GM21423 (cell line): ENCODE measurements at regions not wholly inside any gene's neighbourhood (a gene's known extent, or its start where the extent isn't known, plus 50 kb on each side); places are given as distances from the start of the nearest gene placed in this dataset.

Experiments used
- ATAC-seq: cut with Tn5 transposase; IDR thresholded peaks from one replicate; pipeline ENCODE4 v1.9.1; 2021; ENCODE audit warnings: mild to moderate bottlenecking, moderate library complexity; ENCODE audit not compliant: unreplicated experiment

DNA sequence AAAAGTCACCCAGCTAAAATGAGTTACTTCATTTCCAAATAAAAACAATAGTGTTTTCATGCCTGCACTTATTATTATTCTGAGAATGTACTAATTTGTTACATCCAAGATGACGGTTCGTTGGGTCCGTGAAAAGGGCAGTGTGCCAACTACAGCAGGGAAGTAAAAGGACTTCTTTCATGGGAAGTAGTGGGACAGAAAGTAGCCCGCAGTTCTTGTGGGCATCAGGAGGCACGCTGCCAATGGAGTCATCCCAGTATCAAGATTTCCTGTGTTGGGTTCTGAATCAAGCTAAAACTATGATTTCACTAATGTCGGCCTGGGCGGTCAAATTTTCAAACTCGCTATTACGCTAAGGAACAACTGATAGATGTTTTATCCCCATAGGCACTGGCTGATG, 254.5 kb upstream of the SOX2 start:
- no peak for ATAC-seq

DNA sequence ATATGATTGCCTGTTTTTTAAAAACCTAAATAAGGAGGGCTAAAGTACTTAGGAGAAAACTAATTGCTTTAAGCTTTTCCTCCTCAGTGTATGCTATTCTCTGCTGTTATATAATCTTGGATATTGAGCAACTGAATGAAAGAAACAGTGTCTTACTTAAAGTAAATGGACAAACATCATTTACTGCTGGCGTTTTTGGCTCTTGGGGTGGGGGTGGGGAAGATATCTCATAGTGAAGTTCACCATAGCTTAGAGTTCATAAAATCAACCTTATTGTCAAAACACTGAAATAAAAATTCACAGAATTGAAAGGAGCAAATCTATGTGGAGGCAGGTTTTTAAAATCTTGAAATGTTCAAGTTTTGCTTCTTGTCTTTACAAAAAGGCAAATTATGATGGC, 256.4 kb upstream of the SOX2 start:
- no peak for ATAC-seq

DNA sequence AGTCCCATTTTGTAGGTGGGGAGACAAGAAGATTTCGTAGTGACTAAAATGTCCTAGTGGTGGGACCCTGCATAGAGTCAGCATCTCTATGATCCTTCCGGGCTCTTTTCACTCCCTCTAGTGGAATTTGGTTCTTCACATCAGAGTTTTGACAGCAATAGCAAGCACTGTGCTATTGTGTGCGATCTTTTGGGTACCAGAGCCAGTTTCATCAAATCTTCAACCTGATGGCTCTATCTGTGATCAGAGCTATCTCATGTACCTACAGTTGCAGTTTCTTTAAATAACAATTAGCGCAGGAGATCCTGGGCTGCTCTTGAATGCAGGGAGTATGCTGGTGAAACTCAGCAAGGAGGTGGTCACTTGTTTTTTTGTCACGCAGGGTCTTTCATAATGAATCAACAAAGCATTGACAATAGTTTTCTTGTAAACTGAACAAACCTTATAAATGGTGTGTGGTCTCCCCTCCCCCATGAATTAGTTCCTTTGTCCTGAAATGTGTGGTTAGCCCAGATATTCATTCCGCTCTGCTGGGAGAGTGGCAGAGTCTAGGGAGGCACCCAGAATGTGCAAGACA, 257.2 kb upstream of the SOX2 start:
- ATAC-seq: no peak

DNA sequence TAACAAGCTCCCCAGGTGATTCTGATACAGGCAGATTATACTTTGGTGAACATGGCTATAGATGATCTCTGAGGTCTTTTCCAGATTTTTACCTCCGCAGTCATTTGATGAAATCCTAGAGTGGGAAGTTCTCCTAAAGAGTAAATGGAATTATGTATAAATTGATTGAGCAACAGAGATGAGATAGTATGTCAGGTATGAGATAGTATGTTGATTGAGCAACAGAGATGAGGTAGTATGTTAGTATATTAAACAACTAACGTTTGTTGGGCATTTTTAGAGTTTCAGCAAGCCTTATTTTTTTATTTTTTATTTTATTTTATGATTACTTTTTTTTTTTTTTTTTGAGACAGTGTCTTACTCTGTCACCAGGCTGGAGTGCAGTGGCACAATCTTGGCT, 265.0 kb upstream of the SOX2 start:
- no peak for ATAC-seq

DNA sequence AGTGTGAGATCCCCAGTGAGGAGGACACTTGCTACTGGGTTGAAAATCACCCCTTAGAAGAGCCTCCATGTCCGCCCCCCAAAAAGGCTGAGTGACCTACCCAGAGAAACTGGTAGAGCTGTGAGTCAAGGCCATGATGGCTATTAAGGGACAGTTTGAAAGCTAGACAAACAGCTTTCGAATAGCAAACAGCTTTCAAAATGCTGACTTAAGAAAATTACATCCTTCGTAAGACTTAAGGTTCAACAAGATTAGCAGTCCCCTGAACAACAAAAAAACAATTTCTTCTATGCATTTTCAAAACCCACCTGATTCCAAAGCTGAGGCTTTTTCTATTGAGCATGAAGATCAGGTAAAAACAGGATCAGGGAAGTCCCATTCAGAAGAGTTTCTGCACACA, 269.7 kb upstream of the SOX2 start:
- no peak for ATAC-seq

DNA sequence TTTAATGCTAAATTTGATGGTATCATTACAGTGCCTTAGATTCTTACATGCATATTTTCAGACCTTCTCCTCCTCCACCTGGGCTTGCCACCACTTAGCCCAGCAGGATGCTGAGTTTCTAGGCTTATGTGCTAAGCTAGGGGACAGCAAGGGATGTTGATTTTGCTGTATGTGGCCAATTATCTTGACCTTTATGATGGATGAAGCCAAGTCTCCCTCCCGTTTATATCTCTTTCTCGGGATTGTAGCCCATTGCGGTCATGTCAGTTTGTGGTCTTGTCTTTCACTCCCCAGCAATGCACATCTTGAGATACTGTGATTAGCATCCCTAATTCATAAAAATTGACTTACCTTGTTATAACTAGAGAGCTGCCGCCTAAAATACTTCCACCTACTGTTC, 278.7 kb upstream of the SOX2 start:
- no peak for ATAC-seq

DNA sequence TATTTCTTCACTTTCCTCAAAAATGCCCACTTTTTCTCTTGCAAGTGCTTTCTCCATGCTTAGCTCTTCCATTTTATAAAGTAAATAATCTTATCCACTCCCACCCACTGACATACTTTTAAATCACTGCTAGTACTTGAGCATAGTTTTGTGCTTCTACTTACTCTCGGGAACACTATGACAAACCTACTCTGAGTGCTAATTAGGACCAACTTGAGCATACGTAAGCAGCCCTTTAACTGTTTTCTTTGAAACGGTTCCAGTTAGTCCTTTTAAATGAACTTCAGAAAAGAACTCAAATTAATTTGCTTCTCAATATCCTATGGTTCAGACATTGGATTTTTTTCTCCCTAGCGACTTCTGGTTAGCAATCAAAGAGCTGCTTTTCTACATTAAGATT, 280.0 kb upstream of the SOX2 start:
- ATAC-seq: no peak

DNA sequence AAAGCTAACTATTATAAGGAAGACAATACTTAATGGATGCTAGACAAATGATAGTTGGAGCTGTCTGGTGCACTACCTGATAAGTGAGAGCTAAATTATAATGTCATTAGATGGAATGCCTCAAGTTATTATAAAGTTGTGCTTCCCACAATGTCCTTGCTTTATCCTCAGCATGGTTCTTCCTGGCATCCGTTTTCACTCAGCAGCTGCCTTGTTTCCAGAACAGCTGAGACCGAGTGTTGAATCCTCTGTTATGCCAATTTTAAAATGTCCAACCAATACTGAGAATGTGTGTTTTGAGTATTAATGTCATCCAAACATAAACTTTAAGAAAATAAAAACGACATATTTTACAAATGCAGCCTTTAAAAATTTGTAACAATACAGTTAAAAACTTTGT, 286.7 kb upstream of the SOX2 start:
- ATAC-seq: no peak

DNA sequence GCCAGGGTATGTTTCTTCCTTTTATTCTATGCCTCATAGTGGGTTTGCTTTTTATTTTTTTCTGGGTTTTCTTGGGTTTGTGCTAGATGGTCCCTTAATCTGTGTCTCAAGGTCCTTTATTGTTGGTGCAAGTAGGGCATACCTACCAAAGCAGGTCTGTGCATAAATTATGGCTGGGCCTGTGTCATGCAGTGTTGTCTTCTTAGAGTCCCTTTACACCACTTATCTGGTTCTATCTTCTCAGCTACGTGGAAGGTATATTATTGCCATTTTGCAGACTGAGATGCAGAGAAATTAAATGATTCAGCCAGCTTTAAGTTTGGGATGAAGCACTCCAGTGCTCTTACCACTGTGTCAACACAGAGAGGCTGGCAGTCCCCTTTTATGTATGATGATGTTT, 293.5 kb upstream of the SOX2 start:
- no peak for ATAC-seq

DNA sequence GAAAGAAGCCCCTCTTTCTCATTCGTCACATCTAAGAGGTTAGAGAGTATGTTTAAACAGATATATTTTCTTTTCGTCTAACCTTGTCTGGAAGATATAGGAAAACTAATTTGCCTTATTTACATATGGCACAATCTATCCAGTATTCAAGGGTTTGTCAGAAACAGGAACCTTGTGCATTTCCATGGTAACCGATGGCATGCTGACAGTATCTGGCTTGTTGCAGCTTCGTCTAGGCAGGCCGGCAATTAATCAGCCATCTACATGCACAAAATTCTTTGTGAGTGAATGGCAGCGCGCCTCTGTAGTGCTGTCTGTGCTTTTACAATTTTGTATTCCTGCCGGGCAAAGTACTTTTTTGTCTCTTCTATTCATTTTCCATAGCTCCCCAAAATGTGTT, 294.0 kb upstream of the SOX2 start:
- no peak for ATAC-seq

DNA sequence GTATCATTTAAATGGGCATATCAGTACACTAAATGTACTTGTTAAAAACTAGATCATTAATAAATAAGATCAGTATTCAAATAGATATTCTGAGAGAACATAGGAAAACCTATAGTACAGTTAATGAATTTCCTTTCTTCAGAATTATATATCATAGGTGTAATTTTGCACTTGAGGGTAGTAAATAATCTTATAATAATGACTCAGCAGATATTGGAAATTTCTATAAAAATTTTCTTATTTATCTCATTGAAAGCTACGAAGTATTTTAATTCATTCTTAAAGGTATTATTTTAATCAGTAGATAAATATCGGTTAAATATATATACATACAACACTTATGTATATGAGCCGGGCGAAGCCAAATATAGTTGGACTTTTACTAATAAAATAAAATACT, 300.9 kb upstream of the SOX2 start:
- ATAC-seq: no peak

DNA sequence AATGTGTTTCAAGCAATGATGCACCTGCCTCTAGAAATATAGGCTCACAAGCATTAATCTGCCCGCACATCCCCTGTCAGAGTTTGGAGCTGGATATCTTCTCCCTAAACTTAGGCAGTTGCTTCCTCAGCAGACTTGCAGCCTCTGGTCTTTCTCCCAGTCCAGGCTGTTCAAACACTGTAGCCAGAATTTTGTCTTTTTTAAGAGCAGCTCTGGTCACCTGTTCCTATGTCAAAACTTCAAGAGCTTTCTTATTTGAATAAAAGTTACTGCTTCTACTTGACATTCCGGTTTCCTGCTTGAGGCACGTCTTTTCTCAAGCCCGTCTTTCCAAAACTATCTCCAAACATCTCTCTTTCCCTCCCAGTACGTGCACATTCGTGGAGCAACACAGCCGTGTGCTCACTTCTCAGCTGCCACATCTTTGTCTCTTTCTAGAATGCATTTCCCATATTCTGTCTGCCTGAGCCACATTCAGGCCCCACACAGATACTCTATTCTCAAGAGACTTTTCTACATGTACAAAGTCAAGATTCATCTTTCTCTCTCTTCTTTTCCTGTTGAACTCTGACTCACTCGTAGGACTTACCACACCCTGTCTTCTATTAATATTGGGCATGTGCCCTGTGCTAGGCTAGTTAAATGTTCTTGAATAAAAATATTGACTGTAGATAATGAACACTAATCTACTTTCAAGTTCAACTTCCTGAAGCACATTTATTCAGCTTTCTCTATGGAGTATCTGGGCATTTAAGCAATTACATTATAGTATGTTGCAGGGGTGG, 307.7 kb upstream of the SOX2 start:
- no peak for ATAC-seq

DNA sequence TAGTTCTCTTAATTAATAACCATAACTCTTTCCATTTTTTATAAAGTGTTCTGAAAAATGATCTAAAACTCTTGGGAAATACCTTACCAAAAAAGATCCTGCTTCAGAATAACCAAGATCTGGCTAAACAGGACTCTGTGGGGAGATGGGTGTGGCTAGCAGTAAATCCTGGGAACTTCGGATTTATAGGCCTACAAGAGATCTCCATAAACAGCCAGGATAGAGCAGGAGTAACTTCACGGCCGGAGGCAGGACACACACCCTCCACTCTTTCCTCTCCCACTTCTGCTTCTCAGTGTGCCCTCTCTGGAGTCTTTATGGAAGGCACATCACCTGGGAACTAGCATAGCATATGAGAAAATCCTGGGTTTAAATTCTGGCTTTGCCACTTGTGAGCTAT, 309.4 kb upstream of the SOX2 start:
- no peak for ATAC-seq

DNA sequence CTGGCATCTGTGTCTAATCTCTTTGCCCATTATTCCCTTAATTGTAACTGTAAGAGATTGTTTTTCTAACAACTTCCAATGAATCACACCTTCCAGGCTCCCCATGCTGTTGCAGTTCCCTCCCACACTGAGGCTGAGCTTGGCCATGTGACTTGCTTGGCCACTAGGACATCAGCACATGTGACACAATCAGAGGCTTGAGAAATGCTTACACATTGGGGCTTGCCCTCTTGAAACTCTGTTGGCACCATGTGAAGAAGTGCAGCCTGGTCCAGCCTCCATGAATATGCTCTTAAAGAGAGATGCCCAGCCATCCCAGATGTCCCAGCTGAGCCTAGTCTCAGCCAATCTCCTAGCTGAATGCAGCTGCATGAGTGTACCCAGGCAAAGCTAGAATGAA, 326.8 kb upstream of the SOX2 start:
- no peak for ATAC-seq

DNA sequence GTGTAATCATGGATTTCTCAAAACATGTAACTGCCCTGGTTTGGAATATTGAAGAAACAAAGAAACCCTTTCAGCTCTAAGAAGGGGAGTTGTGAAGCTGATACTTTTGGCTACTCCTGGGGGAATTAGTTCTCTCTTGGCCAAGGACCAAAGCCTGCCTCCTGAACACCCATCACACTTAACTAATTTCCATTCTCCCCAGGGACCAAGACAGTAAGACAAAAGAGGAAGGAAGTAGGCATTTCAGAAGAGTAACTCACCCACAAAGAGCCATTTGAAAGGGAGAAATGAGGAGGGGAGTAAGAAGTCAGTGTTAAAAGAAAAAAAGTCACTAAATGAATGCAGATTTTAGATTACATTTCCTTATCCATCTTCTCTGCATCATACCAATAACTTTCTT, 328.0 kb upstream of the SOX2 start:
- ATAC-seq: no peak

DNA sequence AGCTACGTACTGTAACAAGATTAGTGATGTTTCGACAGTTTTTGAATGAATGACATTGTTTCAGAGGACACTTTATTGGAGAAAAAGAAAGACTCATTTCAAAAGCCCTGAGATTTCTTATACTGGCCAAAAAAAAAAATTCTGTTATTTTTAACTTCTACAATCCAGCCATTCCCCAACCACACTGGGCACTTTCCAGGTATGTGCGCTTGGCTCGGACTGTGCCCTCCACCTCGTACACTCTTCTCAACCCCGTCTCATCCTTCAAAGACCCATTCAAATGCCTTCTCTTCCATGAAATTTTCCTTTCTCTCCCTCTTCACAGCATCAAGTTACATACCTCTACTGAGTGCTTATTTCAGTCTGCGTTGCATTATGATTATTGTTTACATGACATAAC, 328.5 kb upstream of the SOX2 start:
- ATAC-seq: no peak

DNA sequence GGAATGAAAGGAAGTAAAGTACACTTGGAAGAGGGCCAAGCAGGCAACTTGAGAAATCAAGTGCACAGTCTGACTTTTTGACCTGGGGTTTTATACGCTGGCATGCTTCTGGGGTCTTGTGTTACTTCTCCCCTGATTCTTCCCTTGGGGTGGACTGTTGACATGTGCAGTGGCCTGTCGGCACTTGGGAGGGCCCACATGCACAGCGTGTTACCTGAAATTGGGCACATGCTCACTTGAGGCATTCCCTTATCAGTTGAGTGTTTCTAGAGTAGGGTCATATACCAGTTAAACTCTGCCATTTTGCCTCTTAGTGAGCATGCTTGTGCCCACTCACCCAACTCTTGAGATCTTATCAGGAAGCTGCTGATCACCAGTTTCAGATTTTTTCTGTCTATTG, 329.1 kb upstream of the SOX2 start:
- no peak for ATAC-seq

DNA sequence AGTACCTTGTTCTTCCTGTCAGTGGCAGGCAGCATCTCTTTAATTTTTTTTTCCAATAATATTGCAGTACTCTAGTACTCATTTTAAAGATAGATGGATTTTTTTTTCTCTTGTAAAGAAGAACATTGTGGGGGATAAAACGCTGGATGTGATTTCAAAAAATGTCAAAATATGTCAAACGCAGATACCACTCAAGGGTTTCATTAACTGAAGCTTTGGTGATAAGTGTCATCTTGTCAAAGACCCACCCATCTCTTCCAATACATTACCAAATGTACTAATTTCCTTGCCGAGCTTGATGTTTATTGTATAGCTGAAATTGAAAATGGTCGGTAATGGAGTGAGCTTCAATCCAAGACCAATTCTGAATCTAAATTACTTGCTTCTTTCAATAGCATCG, 332.4 kb upstream of the SOX2 start:
- no peak for ATAC-seq

DNA sequence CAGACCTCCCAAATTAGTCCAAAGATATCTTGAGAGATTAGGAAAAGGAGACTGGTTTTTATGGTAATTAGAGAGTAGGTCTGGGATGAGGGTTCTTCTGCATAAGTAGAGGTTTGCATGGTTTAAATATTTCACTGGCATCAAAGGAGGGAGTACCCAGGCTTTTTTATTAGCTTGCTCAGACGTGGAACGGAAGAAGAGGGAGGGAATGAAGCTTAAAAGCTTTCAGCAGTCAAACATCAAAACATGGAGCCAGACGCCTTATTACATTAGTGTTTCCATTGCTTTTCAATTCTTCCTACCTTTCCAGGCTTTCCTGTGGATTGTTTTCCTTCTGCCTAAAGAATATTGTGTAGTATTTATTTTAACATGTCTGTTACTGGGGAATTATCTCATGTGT, 342.1 kb upstream of the SOX2 start:
- ATAC-seq: no peak

DNA sequence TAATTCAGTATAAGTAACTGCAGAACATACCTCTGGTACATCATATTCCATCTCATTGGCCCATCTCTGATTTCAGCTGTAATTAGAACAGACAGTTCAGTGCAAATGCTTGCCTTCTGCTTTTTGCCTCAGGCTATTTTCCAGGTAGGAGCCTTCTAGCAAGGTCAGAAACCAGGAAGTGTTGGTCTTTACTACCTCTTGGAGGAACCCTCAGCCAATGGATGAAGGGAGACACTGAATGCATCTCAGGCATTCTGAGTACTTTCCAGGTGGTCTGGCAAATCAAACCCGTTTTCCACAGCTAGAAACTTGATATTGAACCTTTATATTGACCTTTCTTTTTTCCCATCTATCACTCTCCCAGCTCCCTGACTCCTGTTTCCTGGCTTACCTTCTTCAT, 348.5 kb upstream of the SOX2 start:
- no peak for ATAC-seq

DNA sequence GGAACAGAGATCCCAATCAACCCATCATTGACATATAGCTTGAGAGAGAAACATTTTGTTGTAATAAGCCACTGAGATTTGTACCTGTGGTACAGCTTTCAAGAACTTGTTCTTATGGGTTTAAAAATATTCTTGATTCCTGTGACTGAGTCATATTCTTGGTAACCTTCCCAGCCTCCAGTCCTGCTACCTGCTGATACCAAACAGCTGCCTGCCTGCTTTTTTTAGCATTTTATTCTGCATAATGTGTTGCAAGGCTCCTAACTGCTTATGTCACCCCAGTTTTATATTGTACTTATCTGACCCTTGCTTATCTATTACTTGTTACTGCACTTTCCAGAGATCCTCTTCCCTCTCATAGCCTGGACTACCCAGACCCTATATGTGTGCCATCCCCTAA, 349.3 kb upstream of the SOX2 start:
- ATAC-seq: no peak

DNA sequence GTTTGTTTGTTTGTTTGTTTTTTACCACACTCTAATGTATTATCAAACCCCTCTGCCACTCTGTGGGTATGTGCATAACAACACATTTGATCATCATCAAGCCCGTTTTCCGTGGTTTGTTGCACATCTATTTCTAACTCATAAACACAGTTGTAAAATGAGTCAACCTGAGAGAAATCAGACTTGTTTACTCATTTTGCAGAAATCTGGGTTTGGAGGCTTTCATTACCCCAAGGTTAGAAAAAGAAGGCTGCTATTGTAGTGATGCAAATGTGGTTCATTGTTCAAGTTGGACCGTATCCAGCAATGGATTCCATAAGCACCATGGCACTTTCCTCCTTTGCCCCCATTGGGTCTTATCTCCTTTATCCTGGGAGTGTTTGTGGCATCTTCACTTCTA, 353.2 kb upstream of the SOX2 start:
- no peak for ATAC-seq

DNA sequence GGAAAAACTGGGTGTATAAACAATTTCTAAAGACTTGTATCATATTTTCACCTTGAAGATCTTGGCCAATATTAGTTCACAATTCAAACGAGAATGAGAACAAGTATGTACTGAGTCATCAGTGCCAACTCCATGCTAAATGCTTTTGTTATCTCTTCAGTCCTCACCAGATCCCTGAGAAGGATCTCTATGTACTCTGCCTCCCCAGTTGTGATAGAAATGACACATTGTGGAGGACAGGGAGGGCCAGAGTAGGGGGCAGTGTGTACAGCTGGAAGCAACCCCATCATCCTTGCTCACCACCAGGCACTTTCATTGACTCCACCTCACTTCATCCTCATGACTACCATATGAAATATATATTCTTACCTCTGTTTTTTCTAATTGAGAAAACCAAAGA, 353.7 kb upstream of the SOX2 start:
- ATAC-seq: no peak
